ENCODE measurements at regions not wholly inside any gene's neighbourhood (a gene's known extent, or its start where the extent isn't known, plus 50 kb on each side); places are given as distances from the start of the nearest gene placed in this dataset.

- TF ChIP-seq CTCF (IDR thresholded peaks at IDR 0.05; ENCODE audit: poor library complexity) (no peak), EZH2 (IDR thresholded peaks at IDR 0.05; ENCODE audit: borderline replicate concordance) (no peak), EZH2phosphoT487 (IDR thresholded peaks at IDR 0.05; ENCODE audit: low read depth, severe bottlenecking, unreplicated experiment) (no peak)
- no peaks in the 10 kb centered on the region for H3K36me3 ChIP-seq (replicated peaks; ENCODE audit: insufficient read depth, low read depth)
These were observed 580.1 kb downstream of the EPHA4 start for GRCh38 chr2:220991972-220992371.

GRCh38 chr2:220994846-220995245 is 577.3 kb downstream of the EPHA4 start:
- no peak for TF ChIP-seq EZH2 (IDR thresholded peaks at IDR 0.05; ENCODE audit: borderline replicate concordance)
- TF ChIP-seq CTCF (IDR thresholded peaks at IDR 0.05; ENCODE audit: poor library complexity), result no peak
- TF ChIP-seq EZH2phosphoT487 (IDR thresholded peaks at IDR 0.05; ENCODE audit: low read depth, severe bottlenecking, unreplicated experiment), result no peak
- Histone ChIP-seq H3K4me2 (no peak overlapping the region), H3K4me1 (ENCODE audit: insufficient read depth) (no peaks in the 10 kb centered on the region), H3K9me2 (replicated peaks; ENCODE audit: insufficient read depth) (no peaks in the 10 kb centered on the region), H4K20me1 (ENCODE audit: insufficient read depth, poor library complexity, severe bottlenecking) (no peaks in the 10 kb centered on the region), H3K36me3 (replicated peaks; ENCODE audit: insufficient read depth, low read depth) (no peaks in the 10 kb centered on the region), H3K9me3 (ENCODE audit: low read depth) (no peaks in the 10 kb centered on the region), H2AFZ (no peak overlapping the region), H3K4me3 (no peak overlapping the region), H3K27me3 (no peaks in the 10 kb centered on the region), H3K79me2 (no peaks in the 10 kb centered on the region), H3K27ac (no peak overlapping the region)
- no peak for DNase-seq (ENCODE audit: low spot score)
- 58% methylated on average over 3 of the region's 3 CpGs for WGBS (ENCODE audit: low lambda C conversion rate, missing lambda C conversion rate)

More at GRCh38 chr2:220991972-220992371, 580.1 kb downstream of the EPHA4 start:
- H3K4me2 ChIP-seq, result no peak overlapping the region
- DNase-seq (ENCODE audit: low spot score), result no peak
- H3K4me3 ChIP-seq, result no peak overlapping the region
- no peaks in the 10 kb centered on the region for H3K9me3 ChIP-seq (ENCODE audit: low read depth)
- no peak overlapping the region for H3K27ac ChIP-seq
- H2AFZ ChIP-seq, result no peak overlapping the region
- H3K4me1 ChIP-seq (ENCODE audit: insufficient read depth), result no peaks in the 10 kb centered on the region
- H4K20me1 ChIP-seq (ENCODE audit: insufficient read depth, poor library complexity, severe bottlenecking), result no peaks in the 10 kb centered on the region
- no peaks in the 10 kb centered on the region for H3K27me3 ChIP-seq
- H3K79me2 ChIP-seq, result no peaks in the 10 kb centered on the region
- H3K9me2 ChIP-seq (replicated peaks; ENCODE audit: insufficient read depth), result no peaks in the 10 kb centered on the region

- no peak overlapping the region for H3K4me2 ChIP-seq
- no peaks in the 10 kb centered on the region for H3K27me3 ChIP-seq
- no peak overlapping the region for H3K27ac ChIP-seq
- TF ChIP-seq EZH2 (IDR thresholded peaks at IDR 0.05; ENCODE audit: borderline replicate concordance) (no peak), EZH2phosphoT487 (IDR thresholded peaks at IDR 0.05; ENCODE audit: low read depth, severe bottlenecking, unreplicated experiment) (no peak), CTCF (IDR thresholded peaks at IDR 0.05; ENCODE audit: poor library complexity) (no peak)
- H2AFZ ChIP-seq, result no peak overlapping the region
- 79% methylated on average over 2 of the region's 2 CpGs for WGBS (ENCODE audit: low lambda C conversion rate, missing lambda C conversion rate)
- H4K20me1 ChIP-seq (ENCODE audit: insufficient read depth, poor library complexity, severe bottlenecking), result no peaks in the 10 kb centered on the region
- DNase-seq (ENCODE audit: low spot score), result no peak
- no peaks in the 10 kb centered on the region for H3K36me3 ChIP-seq (replicated peaks; ENCODE audit: insufficient read depth, low read depth)
- no peaks in the 10 kb centered on the region for H3K9me2 ChIP-seq (replicated peaks; ENCODE audit: insufficient read depth)
- H3K79me2 ChIP-seq, result no peaks in the 10 kb centered on the region
- no peak overlapping the region for H3K4me3 ChIP-seq
- H3K4me1 ChIP-seq (ENCODE audit: insufficient read depth), result no peaks in the 10 kb centered on the region
- no peaks in the 10 kb centered on the region for H3K9me3 ChIP-seq (ENCODE audit: low read depth)
These were observed 576.5 kb downstream of the EPHA4 start for GRCh38 chr2:220995581-220995980.

- Histone ChIP-seq H4K20me1 (ENCODE audit: insufficient read depth, poor library complexity, severe bottlenecking) (no peaks in the 10 kb centered on the region), H3K4me3 (no peak overlapping the region), H2AFZ (no peak overlapping the region), H3K4me1 (ENCODE audit: insufficient read depth) (peaks cover 10% of the 10 kb centered on the region), H3K79me2 (no peaks in the 10 kb centered on the region), H3K4me2 (no peak overlapping the region), H3K27me3 (no peaks in the 10 kb centered on the region), H3K9me3 (ENCODE audit: low read depth) (no peaks in the 10 kb centered on the region), H3K36me3 (replicated peaks; ENCODE audit: insufficient read depth, low read depth) (no peaks in the 10 kb centered on the region), H3K27ac (no peak overlapping the region), H3K9me2 (replicated peaks; ENCODE audit: insufficient read depth) (no peaks in the 10 kb centered on the region)
- WGBS (ENCODE audit: low lambda C conversion rate, missing lambda C conversion rate), result 47% methylated on average over 2 of the region's 2 CpGs
- TF ChIP-seq EZH2 (IDR thresholded peaks at IDR 0.05; ENCODE audit: borderline replicate concordance) (no peak), CTCF (IDR thresholded peaks at IDR 0.05; ENCODE audit: poor library complexity) (no peak), EZH2phosphoT487 (IDR thresholded peaks at IDR 0.05; ENCODE audit: low read depth, severe bottlenecking, unreplicated experiment) (no peak)
- DNase-seq (ENCODE audit: low spot score), result no peak
These were observed 573.9 kb downstream of the EPHA4 start for GRCh38 chr2:220998156-220998555.

All from hepatocyte (in vitro differentiated cells).